ENCODE measurements at regions not wholly inside any gene's neighbourhood (a gene's known extent, or its start where the extent isn't known, plus 50 kb on each side); places are given as distances from the start of the nearest gene placed in this dataset.
"Not testable (repeated sequence)": the region's sequence is repeated elsewhere in the genome, so short reads cannot be mapped to it uniquely, and the experiment has no call there.

DNA sequence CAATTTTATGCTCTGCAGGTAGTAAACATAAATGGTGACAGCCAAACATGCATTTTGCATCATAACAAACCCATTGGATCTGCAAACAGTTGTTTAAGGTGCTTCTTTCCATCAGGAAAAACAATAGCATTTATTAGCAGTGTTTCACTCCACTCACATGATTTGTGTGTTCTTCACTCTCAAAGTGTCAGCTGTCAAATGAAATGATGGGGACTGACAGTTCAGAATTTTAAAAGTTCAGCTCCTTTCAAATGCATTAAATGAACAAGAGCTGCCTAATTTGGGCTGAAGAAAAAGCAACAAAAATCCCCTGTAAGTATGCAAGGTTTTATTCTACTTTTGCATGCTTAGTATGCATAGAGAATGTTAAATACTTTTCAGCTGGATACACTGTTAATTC, 145.2 kb upstream of the CDIN1 start:
- POLR2A ChIA-PET, result no interaction called here
- no peak overlapping the region for H3K4me3 ChIP-seq (ENCODE audit: low read depth, low read length)
- CTCF ChIA-PET, result no interaction called here
- TF ChIP-seq, protein P1, sequence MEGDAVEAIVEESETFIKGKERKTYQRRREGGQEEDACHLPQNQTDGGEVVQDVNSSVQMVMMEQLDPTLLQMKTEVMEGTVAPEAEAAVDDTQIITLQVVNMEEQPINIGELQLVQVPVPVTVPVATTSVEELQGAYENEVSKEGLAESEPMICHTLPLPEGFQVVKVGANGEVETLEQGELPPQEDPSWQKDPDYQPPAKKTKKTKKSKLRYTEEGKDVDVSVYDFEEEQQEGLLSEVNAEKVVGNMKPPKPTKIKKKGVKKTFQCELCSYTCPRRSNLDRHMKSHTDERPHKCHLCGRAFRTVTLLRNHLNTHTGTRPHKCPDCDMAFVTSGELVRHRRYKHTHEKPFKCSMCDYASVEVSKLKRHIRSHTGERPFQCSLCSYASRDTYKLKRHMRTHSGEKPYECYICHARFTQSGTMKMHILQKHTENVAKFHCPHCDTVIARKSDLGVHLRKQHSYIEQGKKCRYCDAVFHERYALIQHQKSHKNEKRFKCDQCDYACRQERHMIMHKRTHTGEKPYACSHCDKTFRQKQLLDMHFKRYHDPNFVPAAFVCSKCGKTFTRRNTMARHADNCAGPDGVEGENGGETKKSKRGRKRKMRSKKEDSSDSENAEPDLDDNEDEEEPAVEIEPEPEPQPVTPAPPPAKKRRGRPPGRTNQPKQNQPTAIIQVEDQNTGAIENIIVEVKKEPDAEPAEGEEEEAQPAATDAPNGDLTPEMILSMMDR (IDR thresholded peaks at IDR 0.05; ENCODE audit: insufficient read depth, low read length, missing control alignments), result no peak
- no peak for DNase-seq (ENCODE audit: low read depth, low spot score)

DNA sequence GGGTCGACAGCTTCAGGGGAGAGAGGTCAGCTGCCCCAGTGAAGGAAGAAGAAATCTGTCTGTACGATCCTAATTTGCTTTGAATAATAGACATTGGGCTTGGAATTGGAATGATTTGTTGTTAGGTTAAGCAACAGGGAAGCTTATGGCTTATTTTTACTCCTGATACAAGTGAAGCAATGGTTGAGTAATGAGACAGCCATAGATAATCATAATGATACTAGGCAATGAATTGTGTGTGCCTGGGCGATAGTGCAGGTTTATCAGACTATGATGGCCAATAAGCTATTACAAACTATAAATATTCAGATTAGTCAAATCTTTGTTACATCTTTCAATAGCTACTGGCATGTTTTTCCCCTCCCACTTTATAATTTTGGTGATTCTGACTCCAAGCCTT, 140.9 kb upstream of the CDIN1 start:
- no peak overlapping the region for H3K4me3 ChIP-seq (ENCODE audit: low read depth, low read length)
- TF ChIP-seq, protein P1 (IDR thresholded peaks at IDR 0.05; ENCODE audit: insufficient read depth, low read length, missing control alignments), result no peak
- ChIA-PET POLR2A (no interaction called here), CTCF (interaction anchor here (1.0 to 1.6 kb wide), 3 partner anchors 11 to 687 kb away, joined by 3 read pairs; no protein-coding TSS in a partner anchor)
- DNase-seq (ENCODE audit: low read depth, low spot score), result no peak

GRCh38 chr15:36447373-36447772, 132.1 kb upstream of the CDIN1 start:
- POLR2A ChIA-PET, result no interaction called here

GRCh38 chr15:36448418-36448817, 131.0 kb upstream of the CDIN1 start:
- CTCF ChIA-PET, result interaction anchor here (1.0 to 1.5 kb wide), 3 partner anchors 10 to 698 kb away, joined by 3 read pairs; no protein-coding TSS in a partner anchor
- no peak for DNase-seq (ENCODE audit: low read depth, low spot score)
- POLR2A ChIA-PET, result no interaction called here
- TF ChIP-seq, protein P1 (IDR thresholded peaks at IDR 0.05; ENCODE audit: insufficient read depth, low read length, missing control alignments), result no peak
- no peak overlapping the region for H3K4me3 ChIP-seq (ENCODE audit: low read depth, low read length)

More at GRCh38 chr15:36447373-36447772, 132.1 kb upstream of the CDIN1 start:
- CTCF ChIA-PET, result interaction anchor here (0.9 kb wide), 1 partner anchor 224 kb away, joined by 3 read pairs; no protein-coding TSS in a partner anchor
- H3K4me3 ChIP-seq (ENCODE audit: low read depth, low read length), result no peak overlapping the region
- no peak for DNase-seq (ENCODE audit: low read depth, low spot score)
- TF ChIP-seq, protein P1 (IDR thresholded peaks at IDR 0.05; ENCODE audit: insufficient read depth, low read length, missing control alignments), result no peak

GRCh38 chr15:36449084-36449661, 130.3 kb upstream of the CDIN1 start:
- TF ChIP-seq, protein P1 (IDR thresholded peaks at IDR 0.05; ENCODE audit: insufficient read depth, low read length, missing control alignments), result no peak
- ChIA-PET CTCF (interaction anchor here (1.0 to 1.5 kb wide), 4 partner anchors 9 to 698 kb away, joined by 3 read pairs; no protein-coding TSS in a partner anchor), POLR2A (no interaction called here)
- no peak overlapping the region for H3K4me3 ChIP-seq (ENCODE audit: low read depth, low read length)
- DNase-seq (ENCODE audit: low read depth, low spot score), result no peak

DNA sequence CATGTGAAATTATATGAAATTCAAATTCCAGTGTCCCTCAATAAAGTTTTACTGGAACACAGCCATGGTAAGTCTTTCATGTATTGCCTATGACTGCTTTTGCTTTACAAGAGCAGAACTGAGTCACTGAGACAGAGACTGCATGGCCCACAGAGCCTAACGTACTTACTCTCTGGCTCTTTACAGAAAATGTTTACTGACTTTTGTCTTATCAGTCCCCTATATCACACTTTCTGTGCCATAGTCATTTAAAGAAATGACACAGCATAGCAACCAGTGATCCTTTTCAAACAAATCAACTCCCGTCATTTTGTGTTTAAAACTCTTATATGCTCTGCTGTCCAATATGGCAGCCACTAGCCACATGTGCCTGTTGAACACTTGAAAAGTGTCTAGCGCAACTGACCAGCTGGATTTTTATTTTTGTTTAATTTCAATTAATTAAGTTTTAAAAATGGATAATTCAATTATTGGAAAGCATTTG, 129.7 kb upstream of the CDIN1 start:
- ChIA-PET POLR2A (no interaction called here), CTCF (interaction anchor here (1.0 to 1.5 kb wide), 3 partner anchors 9 to 699 kb away, joined by 3 read pairs; no protein-coding TSS in a partner anchor)
- no peak overlapping the region for H3K4me3 ChIP-seq (ENCODE audit: low read depth, low read length)
- TF ChIP-seq, protein P1 (IDR thresholded peaks at IDR 0.05; ENCODE audit: insufficient read depth, low read length, missing control alignments), result no peak
- no peak for DNase-seq (ENCODE audit: low read depth, low spot score)

GRCh38 chr15:36454244-36454643, 125.2 kb upstream of the CDIN1 start:
- H3K4me3 ChIP-seq (ENCODE audit: low read depth, low read length); DNase-seq (ENCODE audit: low read depth, low spot score); POLR2A ChIA-PET; CTCF ChIA-PET: not testable (repeated sequence)

All from AG04449 (cell line).